ENCODE measurements at regions not wholly inside any gene's neighbourhood (a gene's known extent, or its start where the extent isn't known, plus 50 kb on each side); places are given as distances from the start of the nearest gene placed in this dataset.

- TF ChIP-seq CTCF (IDR thresholded peaks at IDR 0.05) (no peak), POLR2A (IDR thresholded peaks at IDR 0.05) (no peak)
These were observed 111.4 kb upstream of the SALL1 start for GRCh38 chr16:51262428-51262827.
